Sigmoid colon (tissue), 6 donors: ENCODE measurements at regions not wholly inside any gene's neighbourhood (a gene's known extent, or its start where the extent isn't known, plus 50 kb on each side); places are given as distances from the start of the nearest gene placed in this dataset.

Source experiments
- DNase-seq: peaks from one replicate; pipeline ENCODE4 v3.0.0-alpha.2; 2019
- H3K27ac ChIP-seq, 4 donors: fragments of 200-600 bp; sonication (generic); one replicate each; pipeline ENCODE4 v1.5.1; 2016 to 2019; ENCODE audit warnings: mild to moderate bottlenecking in 1 of 4
- H3K27me3 ChIP-seq, 3 donors: fragments of 200-600 bp; sonication (generic); one replicate each; pipeline ENCODE4 v1.5.1; 2019; ENCODE audit warnings: mild to moderate bottlenecking in 1 of 3
- H3K36me3 ChIP-seq, 4 donors: fragments of 200-600 bp; sonication (generic); one replicate each; pipeline ENCODE4 v1.5.1; 2016 to 2019
- H3K4me1 ChIP-seq, 4 donors: fragments of 200-600 bp; sonication (generic); one replicate each; pipeline ENCODE4 v1.5.1; 2017 to 2019
- H3K4me3 ChIP-seq, 4 donors: fragments of 200-600 bp; sonication (generic); one replicate each; pipeline ENCODE4 v1.5.1; 2017 to 2019; ENCODE audit warnings: mild to moderate bottlenecking in 2 of 4, moderate library complexity in 1 of 4
- H3K9me3 ChIP-seq, 4 donors: fragments of 200-600 bp in 3 of 4; sonication (generic) in 3 of 4; one replicate each; pipeline versions ENCODE4 v1.5.1 to v1.6.1; 2013 to 2019
- EP300 ChIP-seq, 4 donors: sonication (generic); formaldehyde crosslinking; IDR thresholded peaks; one replicate each; pipeline ENCODE4 v1.6.1; 2017; ENCODE audit warnings: antibody characterized with exemption in 4 of 4
- POLR2A ChIP-seq, 2 donors: fragments of 450-650 bp; IDR thresholded peaks; one replicate each; pipeline ENCODE4 v1.6.1; 2016; ENCODE audit warnings: antibody characterized with exemption in 2 of 2, mild to moderate bottlenecking in 2 of 2, moderate library complexity in 2 of 2
- POLR2AphosphoS5 ChIP-seq, 4 donors: sonication (generic); formaldehyde crosslinking; IDR thresholded peaks; one replicate each; pipeline ENCODE4 v1.6.1; 2017; ENCODE audit warnings: antibody characterized with exemption in 4 of 4
- WGBS, 2 donors: extraction: QIAGEN DNeasy Blood & Tissue Kit; methylation state at CpG; one replicate each; pipeline ENCODE4 v1.1.7; 2013; 5-methylcytosine and 5-hydroxymethylcytosine counted together
- intact Hi-C: fragments of 100-400 bp; cut with DNase I; formaldehyde crosslinking; loops from one replicate; pipeline ENCODE4 v1.15.1; 2023
- TF ChIP-seq, protein P1 (sequence below), 4 experiments: fragments of 450-650 bp in 3 of 4; fragments of 200-600 bp in 1 of 4; IDR thresholded peaks; one replicate each; pipeline ENCODE4 v1.5.1; 2016 to 2019; ENCODE audit warnings: antibody characterized with exemption in 4 of 4, mild to moderate bottlenecking in 3 of 4, moderate library complexity in 2 of 4
- donor health status: healthy with polysubstance abuse.
- donor health status: healthy.

DNA sequence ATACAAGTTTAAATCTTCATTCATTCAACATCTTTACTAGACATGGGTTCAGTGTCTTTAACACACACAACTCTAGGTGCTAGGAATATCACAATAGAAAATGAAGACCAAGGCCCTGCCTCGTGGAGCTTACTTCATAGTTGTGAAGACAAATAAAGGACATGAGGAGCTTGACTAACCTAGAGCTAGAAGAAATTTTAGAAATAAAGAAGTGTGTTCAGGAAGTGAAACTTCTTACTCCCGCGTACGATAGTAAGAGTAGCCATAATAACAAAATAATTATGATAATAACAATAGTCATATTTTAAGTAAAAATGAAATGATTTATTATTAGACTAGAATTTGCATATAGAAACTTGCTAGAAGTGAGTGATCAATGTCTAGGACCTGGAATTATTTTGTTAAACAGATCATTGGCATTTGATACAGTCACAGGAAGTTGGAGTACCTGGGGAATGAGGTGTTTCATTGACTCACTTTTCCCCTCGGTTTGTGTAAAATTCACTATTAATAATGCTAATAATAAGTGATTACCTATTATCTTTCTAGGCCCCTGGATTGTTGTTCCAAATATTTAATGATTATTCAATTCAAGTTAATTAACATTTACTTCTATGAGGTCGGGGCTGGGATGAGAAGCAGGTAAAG lies 331.3 kb downstream of the NSG2 start:
- WGBS, 2 donors: 66 to 86% methylated on average over 6 of the region's 6 CpGs
- Histone ChIP-seq H3K4me3 (no peak overlapping the region), H3K4me1 (no peaks in the 10 kb centered on the region), H3K27me3 (no peaks in the 10 kb centered on the region), H3K27ac (no peak overlapping the region), H3K36me3 (no peaks in the 10 kb centered on the region), H3K9me3 (no peaks in the 10 kb centered on the region)
- no peak for TF ChIP-seq POLR2AphosphoS5 (IDR thresholded peaks at IDR 0.05)
- no peak for TF ChIP-seq EP300 (IDR thresholded peaks at IDR 0.05)
- TF ChIP-seq POLR2A (IDR thresholded peaks at IDR 0.05): no peak
- TF ChIP-seq, protein P1, sequence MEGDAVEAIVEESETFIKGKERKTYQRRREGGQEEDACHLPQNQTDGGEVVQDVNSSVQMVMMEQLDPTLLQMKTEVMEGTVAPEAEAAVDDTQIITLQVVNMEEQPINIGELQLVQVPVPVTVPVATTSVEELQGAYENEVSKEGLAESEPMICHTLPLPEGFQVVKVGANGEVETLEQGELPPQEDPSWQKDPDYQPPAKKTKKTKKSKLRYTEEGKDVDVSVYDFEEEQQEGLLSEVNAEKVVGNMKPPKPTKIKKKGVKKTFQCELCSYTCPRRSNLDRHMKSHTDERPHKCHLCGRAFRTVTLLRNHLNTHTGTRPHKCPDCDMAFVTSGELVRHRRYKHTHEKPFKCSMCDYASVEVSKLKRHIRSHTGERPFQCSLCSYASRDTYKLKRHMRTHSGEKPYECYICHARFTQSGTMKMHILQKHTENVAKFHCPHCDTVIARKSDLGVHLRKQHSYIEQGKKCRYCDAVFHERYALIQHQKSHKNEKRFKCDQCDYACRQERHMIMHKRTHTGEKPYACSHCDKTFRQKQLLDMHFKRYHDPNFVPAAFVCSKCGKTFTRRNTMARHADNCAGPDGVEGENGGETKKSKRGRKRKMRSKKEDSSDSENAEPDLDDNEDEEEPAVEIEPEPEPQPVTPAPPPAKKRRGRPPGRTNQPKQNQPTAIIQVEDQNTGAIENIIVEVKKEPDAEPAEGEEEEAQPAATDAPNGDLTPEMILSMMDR (IDR thresholded peaks at IDR 0.05): no peak
- intact Hi-C loops: no loop called here
- no peak for DNase-seq

DNA sequence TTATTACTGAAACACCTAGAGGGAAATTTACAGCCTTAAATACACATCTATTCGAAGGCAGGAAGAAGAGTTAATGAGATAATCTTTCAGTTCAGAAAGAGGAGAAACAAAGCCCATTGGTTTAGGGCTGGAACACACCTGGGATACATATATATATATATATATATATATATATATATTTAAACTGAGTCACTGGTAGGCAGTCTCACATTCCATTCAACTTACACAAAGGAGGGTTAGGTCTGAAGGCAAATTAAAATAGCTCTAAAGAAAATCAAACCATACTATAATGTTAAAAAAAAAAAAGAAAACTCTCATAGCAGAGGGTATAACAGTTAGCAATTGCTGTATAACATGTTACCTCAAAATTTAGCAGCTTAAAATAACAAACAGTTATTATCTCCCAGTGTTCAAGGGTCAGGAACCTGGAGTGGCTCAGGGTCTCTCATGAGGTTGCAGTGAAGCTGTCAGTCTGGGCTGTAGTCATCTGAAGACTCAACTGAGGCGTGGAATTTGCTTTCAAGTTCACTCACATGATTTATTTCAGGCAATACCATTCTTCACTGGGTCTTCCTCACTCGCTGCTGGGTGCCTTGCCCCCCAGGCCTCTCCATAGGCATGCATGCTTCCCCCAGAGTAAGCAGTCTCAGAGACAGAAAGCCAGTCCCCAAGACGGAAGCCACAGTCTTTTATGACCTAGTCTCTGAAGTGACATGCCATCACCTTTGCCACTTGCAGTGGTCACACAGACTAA lies 332.8 kb downstream of the NSG2 start:
- 63 to 75% methylated on average over 4 of the region's 4 CpGs for WGBS, 2 donors
- Histone ChIP-seq H3K4me3 (no peak overlapping the region), H3K27ac (no peak overlapping the region), H3K27me3 (no peaks in the 10 kb centered on the region), H3K36me3 (no peaks in the 10 kb centered on the region), H3K9me3 (no peaks in the 10 kb centered on the region), H3K4me1 (no peaks in the 10 kb centered on the region)
- TF ChIP-seq EP300 (IDR thresholded peaks at IDR 0.05): no peak
- TF ChIP-seq POLR2AphosphoS5 (IDR thresholded peaks at IDR 0.05): no peak
- TF ChIP-seq POLR2A (IDR thresholded peaks at IDR 0.05): no peak
- TF ChIP-seq, protein P1 (IDR thresholded peaks at IDR 0.05): no peak
- intact Hi-C loops: no loop called here
- no peak for DNase-seq

DNA sequence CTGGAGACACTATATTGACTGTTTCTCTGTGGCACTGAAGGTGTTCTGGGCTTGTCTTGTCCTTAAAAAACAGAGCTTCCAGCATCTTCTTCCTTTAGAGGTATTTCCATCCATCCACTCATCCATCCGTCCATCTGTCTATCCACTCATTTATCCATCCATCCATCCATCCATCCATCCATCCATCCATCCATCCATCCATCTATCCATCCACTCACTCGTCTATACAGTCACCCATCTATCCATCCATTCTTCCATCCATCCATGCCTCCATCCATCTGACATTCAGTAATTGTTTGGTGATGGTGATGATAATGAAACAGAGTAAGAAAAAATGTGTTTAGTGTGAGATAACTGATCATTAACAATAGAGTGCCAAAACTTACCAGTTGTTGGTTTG lies 334.8 kb downstream of the NSG2 start:
- Histone ChIP-seq H3K36me3 (no peaks in the 10 kb centered on the region), H3K27ac (no peak overlapping the region), H3K4me1 (peaks cover 0 to 5% (median 0%) of the 10 kb centered on the region in 4 donors), H3K9me3 (no peaks in the 10 kb centered on the region), H3K27me3 (no peaks in the 10 kb centered on the region), H3K4me3 (no peak overlapping the region)
- intact Hi-C loops: no loop called here
- no peak for TF ChIP-seq EP300 (IDR thresholded peaks at IDR 0.05)
- TF ChIP-seq POLR2AphosphoS5 (IDR thresholded peaks at IDR 0.05): no peak
- TF ChIP-seq POLR2A (IDR thresholded peaks at IDR 0.05): no peak
- WGBS, 2 donors: 67 to 75% methylated on average over 2 of the region's 2 CpGs
- DNase-seq: no peak

DNA sequence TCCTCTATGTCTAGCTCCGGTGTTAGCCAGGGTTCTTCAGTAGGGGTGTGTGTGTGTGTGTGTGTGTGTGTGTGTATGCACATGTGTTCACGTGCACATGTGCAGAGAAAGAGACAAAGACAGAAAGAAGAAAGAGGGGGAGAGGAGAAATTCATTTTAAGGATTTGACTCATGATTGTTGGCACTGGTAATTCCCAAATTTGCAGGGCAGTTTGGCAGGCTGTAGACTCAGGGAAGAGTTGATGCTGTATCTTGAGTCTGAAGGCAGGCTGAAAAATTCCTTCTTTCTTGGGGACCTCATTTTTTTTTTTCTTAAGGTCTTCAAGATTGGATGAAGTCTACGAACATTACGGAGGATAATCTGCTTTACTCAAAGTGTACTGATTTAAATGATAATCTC lies 335.7 kb downstream of the NSG2 start:
- Histone ChIP-seq H3K36me3 (no peaks in the 10 kb centered on the region), H3K9me3 (no peaks in the 10 kb centered on the region), H3K27ac (no peak overlapping the region), H3K27me3 (no peaks in the 10 kb centered on the region), H3K4me3 (no peak overlapping the region), H3K4me1 (peaks cover 0 to 5% (median 0%) of the 10 kb centered on the region in 4 donors)
- intact Hi-C loops: no loop called here
- TF ChIP-seq, protein P1 (IDR thresholded peaks at IDR 0.05): no peak
- TF ChIP-seq POLR2A (IDR thresholded peaks at IDR 0.05): no peak
- TF ChIP-seq EP300 (IDR thresholded peaks at IDR 0.05): no peak
- no peak for TF ChIP-seq POLR2AphosphoS5 (IDR thresholded peaks at IDR 0.05)
- no peak for DNase-seq
- 77 to 83% methylated on average over 4 of the region's 4 CpGs for WGBS, 2 donors
